ENCODE measurements at regions not wholly inside any gene's neighbourhood (a gene's known extent, or its start where the extent isn't known, plus 50 kb on each side); places are given as distances from the start of the nearest gene placed in this dataset.

DNA sequence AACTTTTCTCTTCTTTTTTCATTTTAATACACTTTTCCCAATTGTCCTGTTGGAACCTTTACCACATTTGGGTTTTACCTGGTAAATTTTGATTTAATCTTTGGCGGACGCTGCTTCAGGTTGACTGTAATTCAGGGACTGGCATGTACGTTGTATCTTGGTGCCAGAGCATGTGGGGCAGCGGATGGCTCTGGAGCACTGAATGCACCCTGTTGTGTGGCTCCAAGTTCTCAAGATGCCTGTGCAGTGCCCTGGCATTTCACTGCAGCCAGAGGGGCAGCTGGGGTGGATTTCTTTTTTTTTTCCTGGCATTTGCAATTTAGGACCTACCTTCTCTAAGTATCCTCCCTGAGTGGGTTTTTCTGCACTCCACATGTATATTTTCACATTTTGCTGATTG is 242.2 kb downstream of the BLID start:
- Histone ChIP-seq H3K27me3 (replicated peaks; ENCODE audit: control insufficient read depth, insufficient read depth, low read length) (no peaks in the 10 kb centered on the region; the same call in 1 of the 2 replicates), H3K4me3 (replicated peaks; ENCODE audit: low read depth, low read length) (no peak overlapping the region), H3K36me3 (ENCODE audit: control insufficient read depth, insufficient read depth, low read length) (no peaks in the 10 kb centered on the region)
- TF ChIP-seq CTCF (IDR thresholded peaks at IDR 0.05; ENCODE audit: insufficient read depth, low read length, poor library complexity, severe bottlenecking), result no peak
- no peak for DNase-seq (ENCODE audit: extremely low read depth, insufficient read length)

DNA sequence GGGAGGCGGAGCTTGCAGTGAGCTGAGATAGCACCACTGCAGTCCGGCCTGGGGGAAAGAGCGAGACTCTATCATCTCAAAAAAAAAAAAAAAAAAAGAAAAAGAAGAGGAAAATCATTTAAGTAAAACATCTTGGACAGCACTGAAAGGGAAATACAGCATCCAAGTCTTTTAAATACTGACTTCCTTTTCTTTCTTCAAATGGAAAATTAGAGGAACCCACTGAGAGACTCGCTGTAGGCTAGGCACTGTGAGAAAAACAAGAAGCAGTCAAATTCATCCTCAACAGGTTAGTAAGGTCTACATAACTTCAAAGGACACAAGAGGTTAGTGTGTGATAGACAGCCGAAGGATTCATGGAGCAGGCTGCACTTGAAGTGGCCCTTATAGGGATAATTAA is 243.7 kb downstream of the BLID start:
- TF ChIP-seq CTCF (IDR thresholded peaks at IDR 0.05; ENCODE audit: insufficient read depth, low read length, poor library complexity, severe bottlenecking), result no peak
- Histone ChIP-seq H3K36me3 (ENCODE audit: control insufficient read depth, insufficient read depth, low read length) (no peaks in the 10 kb centered on the region), H3K27me3 (replicated peaks; ENCODE audit: control insufficient read depth, insufficient read depth, low read length) (no peaks in the 10 kb centered on the region; the same call in 1 of the 2 replicates), H3K4me3 (replicated peaks; ENCODE audit: low read depth, low read length) (no peak overlapping the region)
- no peak for DNase-seq (ENCODE audit: extremely low read depth, insufficient read length)

GRCh38 chr11:121870206-121871045 is 245.6 kb downstream of the BLID start:
- DNase-seq (ENCODE audit: extremely low read depth, insufficient read length), result no peak
- H3K27me3 ChIP-seq (replicated peaks; ENCODE audit: control insufficient read depth, insufficient read depth, low read length), result no peaks in the 10 kb centered on the region; the same call in 1 of the 2 replicates
- H3K36me3 ChIP-seq (ENCODE audit: control insufficient read depth, insufficient read depth, low read length), result no peaks in the 10 kb centered on the region
- no peak for TF ChIP-seq CTCF (IDR thresholded peaks at IDR 0.05; ENCODE audit: insufficient read depth, low read length, poor library complexity, severe bottlenecking)
- H3K4me3 ChIP-seq (replicated peaks; ENCODE audit: low read depth, low read length), result no peak overlapping the region

DNA sequence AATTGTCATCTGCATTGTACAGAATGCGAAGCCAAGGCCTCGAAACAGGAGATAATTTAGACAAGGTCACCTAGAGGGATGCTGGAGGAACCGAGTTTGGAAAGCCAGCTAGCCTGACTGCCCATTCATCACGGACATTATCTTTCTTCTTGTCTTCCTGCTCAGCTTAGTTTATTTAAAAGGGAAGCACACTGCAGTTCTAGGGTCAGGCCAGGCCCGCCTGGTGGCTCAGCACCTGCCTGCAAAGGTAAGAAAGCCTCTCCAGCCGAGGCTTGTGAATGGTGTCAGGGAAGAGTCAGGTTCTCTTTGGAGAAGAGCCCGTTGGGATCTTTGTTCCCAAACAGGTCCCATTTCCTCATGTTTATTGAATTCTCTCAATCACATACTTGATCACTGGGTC is 246.5 kb downstream of the BLID start:
- no peak for DNase-seq (ENCODE audit: extremely low read depth, insufficient read length)
- TF ChIP-seq CTCF (IDR thresholded peaks at IDR 0.05; ENCODE audit: insufficient read depth, low read length, poor library complexity, severe bottlenecking), result no peak
- H3K36me3 ChIP-seq (ENCODE audit: control insufficient read depth, insufficient read depth, low read length), result no peaks in the 10 kb centered on the region
- no peak overlapping the region for H3K4me3 ChIP-seq (replicated peaks; ENCODE audit: low read depth, low read length)
- no peaks in the 10 kb centered on the region; the same call in 1 of the 2 replicates for H3K27me3 ChIP-seq (replicated peaks; ENCODE audit: control insufficient read depth, insufficient read depth, low read length)

DNA sequence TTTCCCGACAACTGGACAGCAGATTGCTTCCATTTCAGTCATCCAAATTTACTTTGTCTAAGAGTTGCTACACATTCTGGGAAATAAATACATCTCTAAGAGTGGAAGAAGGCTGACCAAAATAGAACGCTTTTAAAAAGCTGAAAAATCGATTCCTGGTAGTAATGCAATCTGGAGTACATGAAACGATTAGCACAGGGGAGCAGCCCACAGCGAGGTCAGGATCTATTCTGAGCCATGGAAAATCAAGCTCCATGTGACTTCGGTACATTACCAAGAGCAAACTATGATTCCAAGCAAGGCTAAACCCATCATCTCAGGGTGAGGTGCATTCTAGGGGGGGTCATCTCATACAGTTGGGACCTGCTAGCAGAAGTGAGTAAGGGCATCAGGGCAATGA is 249.3 kb downstream of the BLID start:
- Histone ChIP-seq H3K27me3 (replicated peaks; ENCODE audit: control insufficient read depth, insufficient read depth, low read length) (no peaks in the 10 kb centered on the region; the same call in 1 of the 2 replicates), H3K36me3 (ENCODE audit: control insufficient read depth, insufficient read depth, low read length) (no peaks in the 10 kb centered on the region), H3K4me3 (replicated peaks; ENCODE audit: low read depth, low read length) (no peak overlapping the region)
- no peak for DNase-seq (ENCODE audit: extremely low read depth, insufficient read length)
- no peak for TF ChIP-seq CTCF (IDR thresholded peaks at IDR 0.05; ENCODE audit: insufficient read depth, low read length, poor library complexity, severe bottlenecking)
